Neural cell (in vitro differentiated cells): ENCODE measurements at regions not wholly inside any gene's neighbourhood (a gene's known extent, or its start where the extent isn't known, plus 50 kb on each side); places are given as distances from the start of the nearest gene placed in this dataset.

Experiments
- H2AFZ ChIP-seq: fragments of 200-600, 300-800 bp; sonication (generic), shearing (Covaris generic); 2 replicates; pipeline ENCODE4 v1.6.0; 2014; ENCODE audit warnings: low read depth, mild to moderate bottlenecking, antibody characterized with exemption, low read length, moderate library complexity
- H3F3A ChIP-seq: fragments of 200-600 bp; shearing (Covaris generic); 2 replicates; pipeline ENCODE4 v1.6.1; 2016; ENCODE audit warnings: mild to moderate bottlenecking, moderate library complexity, mixed read lengths, antibody characterized with exemption, low read length; ENCODE audit not compliant: insufficient read depth, poor library complexity, severe bottlenecking
- H3K27ac ChIP-seq: fragments of 200-600, 300-800 bp; sonication (generic), shearing (Covaris generic); 2 replicates; pipeline ENCODE4 v1.5.1; 2014; ENCODE audit warnings: mild to moderate bottlenecking, low read length, moderate library complexity
- H3K27me3 ChIP-seq: fragments of 300-800, 200-600 bp; sonication (generic), shearing (Covaris generic); 2 replicates; pipeline ENCODE4 v1.6.0; 2014; ENCODE audit warnings: mild to moderate bottlenecking, low read depth, low read length, moderate library complexity; ENCODE audit not compliant: insufficient read depth
- H3K36me3 ChIP-seq: fragments of 300-800, 200-600 bp; sonication (generic), shearing (Covaris generic); 2 replicates; pipeline ENCODE4 v1.5.1; 2014; ENCODE audit warnings: mild to moderate bottlenecking, antibody characterized with exemption, low read length, moderate library complexity; ENCODE audit not compliant: insufficient read depth
- H3K4me2 ChIP-seq: fragments of 300-800, 200-600 bp; sonication (generic), shearing (Covaris generic); 2 replicates; pipeline ENCODE4 v1.6.0; 2014; ENCODE audit warnings: mild to moderate bottlenecking, low read length
- H3K4me3 ChIP-seq: fragments of 300-800, 200-600 bp; sonication (generic), shearing (Covaris generic); 2 replicates; pipeline ENCODE4 v1.5.1; 2014; ENCODE audit warnings: mild to moderate bottlenecking, low read length, moderate library complexity
- H3K79me2 ChIP-seq: fragments of 200-600 bp; shearing (Covaris generic); replicated peaks from 2 replicates; pipeline ENCODE4 v1.6.0; 2014; ENCODE audit warnings: mild to moderate bottlenecking, low read length, moderate library complexity; ENCODE audit not compliant: insufficient read depth
- H3K9ac ChIP-seq: fragments of 300-800, 200-600 bp; sonication (generic), shearing (Covaris generic); 2 replicates; pipeline ENCODE4 v1.6.1; 2016; ENCODE audit warnings: mild to moderate bottlenecking, low read length, mixed read lengths
- H3K9me2 ChIP-seq: fragments of 200-600 bp; shearing (Covaris generic); 2 replicates; pipeline ENCODE4 v1.6.1; 2016; ENCODE audit warnings: mild to moderate bottlenecking, low read length, mixed read lengths; ENCODE audit not compliant: insufficient read depth
- H3K9me3 ChIP-seq: fragments of 200-600, 300-800 bp; sonication (generic), shearing (Covaris generic); 2 replicates; pipeline ENCODE4 v1.6.1; 2016; ENCODE audit warnings: mild to moderate bottlenecking, mixed run types, low read length, moderate library complexity, mixed read lengths
- H4K20me1 ChIP-seq: fragments of 200-600 bp; shearing (Covaris generic); 2 replicates; pipeline ENCODE4 v1.6.1; 2016; ENCODE audit warnings: mild to moderate bottlenecking, mixed run types; ENCODE audit not compliant: insufficient read depth
- EP300 ChIP-seq: fragments of 450-650 bp; conservative IDR thresholded peaks from 2 replicates; pipeline ENCODE4 v1.6.1; 2014; ENCODE audit warnings: antibody characterized with exemption, mild to moderate bottlenecking, moderate library complexity; ENCODE audit not compliant: poor library complexity, severe bottlenecking
- EZH2 ChIP-seq: fragments of 200-600, 300-800 bp; shearing (Covaris generic), sonication (generic); IDR thresholded peaks from 2 replicates; pipeline ENCODE4 v1.6.1; 2014; ENCODE audit warnings: antibody characterized with exemption, low read length, borderline replicate concordance, mild to moderate bottlenecking; ENCODE audit not compliant: insufficient read depth, poor library complexity, severe bottlenecking
- MXI1 ChIP-seq: fragments of 450-650 bp; conservative IDR thresholded peaks from 2 replicates; pipeline ENCODE4 v1.6.1; 2014; ENCODE audit warnings: antibody characterized with exemption, mild to moderate bottlenecking; ENCODE audit not compliant: poor library complexity, severe bottlenecking
- POLR2AphosphoS5 ChIP-seq: IDR thresholded peaks from 2 replicates; pipeline ENCODE4 v1.6.1; 2012
- RAD21 ChIP-seq: fragments of 450-650 bp; conservative IDR thresholded peaks from 2 replicates; pipeline ENCODE4 v1.6.1; 2014; ENCODE audit warnings: antibody characterized with exemption, mild to moderate bottlenecking, moderate library complexity
- REST ChIP-seq: IDR thresholded peaks from 2 replicates; pipeline ENCODE4 v1.6.1; 2012; ENCODE audit warnings: borderline replicate concordance
- SMC3 ChIP-seq: fragments of 450-650 bp; conservative IDR thresholded peaks from 2 replicates; pipeline ENCODE4 v1.6.1; 2014; ENCODE audit warnings: antibody characterized with exemption, mild to moderate bottlenecking, moderate library complexity; ENCODE audit not compliant: poor library complexity
- TAF1 ChIP-seq: IDR thresholded peaks from 2 replicates; pipeline ENCODE4 v1.6.1; 2012; ENCODE audit warnings: low read depth
- TF ChIP-seq, protein P1 (sequence below): fragments of 450-650 bp; IDR thresholded peaks from 2 replicates; pipeline ENCODE4 v1.5.1; 2014; ENCODE audit warnings: antibody characterized with exemption, mild to moderate bottlenecking, moderate library complexity; ENCODE audit not compliant: poor library complexity, severe bottlenecking

GRCh38 chr11:11747570-11747969, 94.2 kb upstream of the USP47 start:
- Histone ChIP-seq H3K9me2 (no peaks in the 10 kb centered on the region), H3K9me3 (no peaks in the 10 kb centered on the region), H3K27ac (no peak overlapping the region), H3K79me2 (no peaks in the 10 kb centered on the region), H3K4me3 (no peak overlapping the region), H3F3A (no peaks in the 10 kb centered on the region), H3K4me2 (no peak overlapping the region), H3K27me3 (no peaks in the 10 kb centered on the region), H2AFZ (no peak overlapping the region), H3K36me3 (no peaks in the 10 kb centered on the region), H3K9ac (no peak overlapping the region), H4K20me1 (no peaks in the 10 kb centered on the region)
- TF ChIP-seq MXI1: no peak

GRCh38 chr11:11746449-11746848, 95.3 kb upstream of the USP47 start:
- TF ChIP-seq EZH2 (no peak), EP300 (no peak), TAF1 (no peak), SMC3 (no peak), RAD21 (no peak), REST (no peak), POLR2AphosphoS5 (no peak), MXI1 (no peak)
- TF ChIP-seq, protein P1, sequence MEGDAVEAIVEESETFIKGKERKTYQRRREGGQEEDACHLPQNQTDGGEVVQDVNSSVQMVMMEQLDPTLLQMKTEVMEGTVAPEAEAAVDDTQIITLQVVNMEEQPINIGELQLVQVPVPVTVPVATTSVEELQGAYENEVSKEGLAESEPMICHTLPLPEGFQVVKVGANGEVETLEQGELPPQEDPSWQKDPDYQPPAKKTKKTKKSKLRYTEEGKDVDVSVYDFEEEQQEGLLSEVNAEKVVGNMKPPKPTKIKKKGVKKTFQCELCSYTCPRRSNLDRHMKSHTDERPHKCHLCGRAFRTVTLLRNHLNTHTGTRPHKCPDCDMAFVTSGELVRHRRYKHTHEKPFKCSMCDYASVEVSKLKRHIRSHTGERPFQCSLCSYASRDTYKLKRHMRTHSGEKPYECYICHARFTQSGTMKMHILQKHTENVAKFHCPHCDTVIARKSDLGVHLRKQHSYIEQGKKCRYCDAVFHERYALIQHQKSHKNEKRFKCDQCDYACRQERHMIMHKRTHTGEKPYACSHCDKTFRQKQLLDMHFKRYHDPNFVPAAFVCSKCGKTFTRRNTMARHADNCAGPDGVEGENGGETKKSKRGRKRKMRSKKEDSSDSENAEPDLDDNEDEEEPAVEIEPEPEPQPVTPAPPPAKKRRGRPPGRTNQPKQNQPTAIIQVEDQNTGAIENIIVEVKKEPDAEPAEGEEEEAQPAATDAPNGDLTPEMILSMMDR: no peak
- H3K4me3 ChIP-seq: no peak overlapping the region
- H3K9me2 ChIP-seq: no peaks in the 10 kb centered on the region
- H3K27me3 ChIP-seq: no peaks in the 10 kb centered on the region
- H3K9ac ChIP-seq: no peak overlapping the region
- H3K79me2 ChIP-seq: no peaks in the 10 kb centered on the region
- no peaks in the 10 kb centered on the region for H3K9me3 ChIP-seq
- no peak overlapping the region for H3K27ac ChIP-seq
- no peaks in the 10 kb centered on the region for H3F3A ChIP-seq
- no peak overlapping the region for H3K4me2 ChIP-seq
- no peaks in the 10 kb centered on the region for H4K20me1 ChIP-seq
- H2AFZ ChIP-seq: no peak overlapping the region
- no peaks in the 10 kb centered on the region for H3K36me3 ChIP-seq

DNA sequence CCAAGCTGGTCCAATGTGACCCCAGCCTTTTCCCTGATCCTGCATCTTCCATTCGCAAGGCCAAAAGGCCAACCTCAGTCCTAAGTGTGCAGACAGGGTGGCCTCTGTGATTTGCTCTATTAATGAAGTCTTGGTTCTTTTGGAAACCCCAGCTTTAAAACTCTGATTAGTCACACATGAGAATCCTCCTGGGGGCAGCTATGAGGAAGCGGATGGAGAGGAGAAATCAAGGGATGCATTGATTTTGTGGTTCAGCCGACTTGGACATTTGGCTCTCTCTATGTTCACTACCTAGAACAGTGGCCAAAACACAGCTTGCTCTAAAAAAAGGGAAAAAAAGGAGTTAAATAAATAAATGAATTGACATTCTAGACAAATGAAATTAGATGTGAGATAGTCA, 98.6 kb upstream of the USP47 start:
- H3K9me2 ChIP-seq: no peaks in the 10 kb centered on the region
- H3K9me3 ChIP-seq: no peaks in the 10 kb centered on the region
- H3K27me3 ChIP-seq: no peaks in the 10 kb centered on the region
- no peak overlapping the region for H3K4me3 ChIP-seq
- no peaks in the 10 kb centered on the region for H4K20me1 ChIP-seq
- no peak overlapping the region for H3K27ac ChIP-seq
- no peaks in the 10 kb centered on the region for H3K79me2 ChIP-seq
- TF ChIP-seq SMC3 (no peak), EZH2 (no peak), EP300 (no peak), REST (no peak), POLR2AphosphoS5 (no peak), MXI1 (no peak), TAF1 (no peak), RAD21 (no peak)
- TF ChIP-seq, protein P1: no peak
- H3F3A ChIP-seq: no peaks in the 10 kb centered on the region
- no peaks in the 10 kb centered on the region for H3K36me3 ChIP-seq
- no peak overlapping the region for H3K4me2 ChIP-seq
- H2AFZ ChIP-seq: no peak overlapping the region
- no peak overlapping the region for H3K9ac ChIP-seq
